ENCODE measurements at regions not wholly inside any gene's neighbourhood (a gene's known extent, or its start where the extent isn't known, plus 50 kb on each side); places are given as distances from the start of the nearest gene placed in this dataset.
A peak's percentile ranks its signal among the peaks of the same experiment; 100 is the strongest.

- no peak for TF ChIP-seq CTCF (conservative IDR thresholded peaks at IDR 0.05; ENCODE audit: control insufficient read depth, insufficient read depth, low read depth, low read length)
- H3K4me3 ChIP-seq (ENCODE audit: control insufficient read depth, low read depth, low read length): no peak overlapping the region
- DNase-seq (ENCODE audit: low read depth): no peak
Observed at GRCh38 chr15:47376190-47376589, 341.1 kb upstream of the SEMA6D start.

GRCh38 chr15:47377465-47377864 lies 339.8 kb upstream of the SEMA6D start:
- no peak for TF ChIP-seq CTCF (conservative IDR thresholded peaks at IDR 0.05; ENCODE audit: control insufficient read depth, insufficient read depth, low read depth, low read length)
- no peak for DNase-seq (ENCODE audit: low read depth)
- H3K4me3 ChIP-seq (ENCODE audit: control insufficient read depth, low read depth, low read length): no peak overlapping the region

- no peak overlapping the region for H3K4me3 ChIP-seq (ENCODE audit: control insufficient read depth, low read depth, low read length)
- TF ChIP-seq CTCF (conservative IDR thresholded peaks at IDR 0.05; ENCODE audit: control insufficient read depth, insufficient read depth, low read depth, low read length): no peak
Observed at GRCh38 chr15:47378527-47378926, 338.8 kb upstream of the SEMA6D start.

GRCh38 chr15:47383102-47383501 lies 334.2 kb upstream of the SEMA6D start:
- no peak for TF ChIP-seq CTCF (conservative IDR thresholded peaks at IDR 0.05; ENCODE audit: control insufficient read depth, insufficient read depth, low read depth, low read length)
- no peak for DNase-seq (ENCODE audit: low read depth)
- no peak overlapping the region for H3K4me3 ChIP-seq (ENCODE audit: control insufficient read depth, low read depth, low read length)

More at GRCh38 chr15:47378527-47378926, 338.8 kb upstream of the SEMA6D start:
- DNase-seq (ENCODE audit: low read depth): no peak

- no peak overlapping the region for H3K4me3 ChIP-seq (ENCODE audit: control insufficient read depth, low read depth, low read length)
- no peak for TF ChIP-seq CTCF (conservative IDR thresholded peaks at IDR 0.05; ENCODE audit: control insufficient read depth, insufficient read depth, low read depth, low read length)
- DNase-seq (ENCODE audit: low read depth): no peak
Observed at GRCh38 chr15:47383801-47384200, 333.5 kb upstream of the SEMA6D start.

GRCh38 chr15:47384341-47384740 lies 333.0 kb upstream of the SEMA6D start:
- H3K4me3 ChIP-seq (ENCODE audit: control insufficient read depth, low read depth, low read length): no peak overlapping the region
- no peak for TF ChIP-seq CTCF (conservative IDR thresholded peaks at IDR 0.05; ENCODE audit: control insufficient read depth, insufficient read depth, low read depth, low read length)
- peak; percentile 92 for DNase-seq (ENCODE audit: low read depth)

- DNase-seq (ENCODE audit: low read depth): peak; percentile 22
- no peak for TF ChIP-seq CTCF (conservative IDR thresholded peaks at IDR 0.05; ENCODE audit: control insufficient read depth, insufficient read depth, low read depth, low read length)
- no peak overlapping the region for H3K4me3 ChIP-seq (ENCODE audit: control insufficient read depth, low read depth, low read length)
Observed at GRCh38 chr15:47384776-47385175, 332.5 kb upstream of the SEMA6D start.
